GM10266 (cell line): ENCODE measurements at regions not wholly inside any gene's neighbourhood (a gene's known extent, or its start where the extent isn't known, plus 50 kb on each side); places are given as distances from the start of the nearest gene placed in this dataset.
"Not testable (repeated sequence)": the region's sequence is repeated elsewhere in the genome, so short reads cannot be mapped to it uniquely, and the experiment has no call there.

Source experiments
- DNase-seq: peaks from one replicate; pipeline ENCODE4 v3.0.0; 2012; ENCODE audit errors: extremely low spot score
- CTCF ChIP-seq: IDR thresholded peaks from 2 replicates; pipeline ENCODE4 v1.5.1; 2012; ENCODE audit warnings: mild to moderate bottlenecking, low read depth; ENCODE audit not compliant: control insufficient read depth, insufficient read depth; ENCODE audit errors: missing control alignments

GRCh38 chr6:135707426-135707825 lies 144.1 kb upstream of the PDE7B start:
- DNase-seq = no peak

GRCh38 chr6:135710042-135710441 lies 141.5 kb upstream of the PDE7B start:
- no peak for TF ChIP-seq CTCF
- DNase-seq = no peak

More at GRCh38 chr6:135707426-135707825, 144.1 kb upstream of the PDE7B start:
- no peak for TF ChIP-seq CTCF

GRCh38 chr6:135722190-135722589 lies 129.3 kb upstream of the PDE7B start:
- TF ChIP-seq CTCF = no peak
- DNase-seq = no peak

GRCh38 chr6:135722679-135723078 lies 128.8 kb upstream of the PDE7B start:
- no peak for DNase-seq
- no peak for TF ChIP-seq CTCF

- no peak for TF ChIP-seq CTCF
Observed at GRCh38 chr6:135728589-135728988, 122.9 kb upstream of the PDE7B start.

GRCh38 chr6:135731116-135731515 lies 120.4 kb upstream of the PDE7B start:
- no peak for DNase-seq

More at GRCh38 chr6:135728589-135728988, 122.9 kb upstream of the PDE7B start:
- no peak for DNase-seq

GRCh38 chr6:135736351-135736750 lies 115.2 kb upstream of the PDE7B start:
- DNase-seq = not testable (repeated sequence)

More at GRCh38 chr6:135731116-135731515, 120.4 kb upstream of the PDE7B start:
- TF ChIP-seq CTCF = no peak

GRCh38 chr6:135738636-135739035 lies 112.9 kb upstream of the PDE7B start:
- no peak for DNase-seq
- TF ChIP-seq CTCF = no peak
